T-helper 2 cell treated with Interferon-gamma antibody and Interleukin-4, amounts not matched to agents 5 μg/mL and 100 μg/mL, for 36 hours (primary cell): ENCODE measurements at regions not wholly inside any gene's neighbourhood (a gene's known extent, or its start where the extent isn't known, plus 50 kb on each side); places are given as distances from the start of the nearest gene placed in this dataset.

ENCODE experiments used
- DNase-seq: peaks from one replicate; pipeline ENCODE4 v3.0.0; 2021; ENCODE audit warnings: low spot score
- H3K27ac Mint-ChIP-seq: one replicate; pipeline ENCODE4 v1.8.0; 2021; ENCODE audit warnings: mild to moderate bottlenecking, mixed read lengths
- H3K27me3 Mint-ChIP-seq: one replicate; pipeline ENCODE4 v1.8.0; 2021; ENCODE audit warnings: low read depth, mixed read lengths
- H3K36me3 Mint-ChIP-seq: one replicate; pipeline ENCODE4 v1.8.0; 2021; ENCODE audit warnings: low read depth, mixed read lengths
- H3K4me1 Mint-ChIP-seq: one replicate; pipeline ENCODE4 v1.8.0; 2021; ENCODE audit warnings: low read depth, mixed read lengths
- H3K4me3 Mint-ChIP-seq: one replicate; pipeline ENCODE4 v1.8.0; 2022; ENCODE audit warnings: mild to moderate bottlenecking, moderate library complexity, mixed read lengths
- H3K9me3 Mint-ChIP-seq: one replicate; pipeline ENCODE4 v1.8.0; 2021; ENCODE audit warnings: mixed read lengths

DNA sequence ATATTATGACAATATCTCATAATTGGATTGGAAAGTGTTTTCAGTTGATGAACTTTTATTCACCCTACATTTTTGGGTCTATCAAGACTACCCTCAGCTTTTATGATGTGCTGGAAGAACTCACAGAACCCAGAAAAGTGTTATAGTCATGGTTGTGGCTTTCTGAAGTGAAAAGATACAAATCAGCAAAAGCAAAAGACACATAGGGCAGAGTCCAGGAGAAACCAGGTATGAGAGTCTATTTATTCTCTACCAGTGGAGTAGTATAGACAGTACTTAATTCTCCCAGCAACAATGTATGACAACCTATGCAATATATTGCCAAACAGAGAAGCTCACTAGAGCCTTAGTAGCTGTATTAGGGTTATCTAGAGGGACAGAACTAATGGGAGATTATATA lies 280.4 kb upstream of the TTC14 start:
- no peaks in the 10 kb centered on the region for H3K36me3 Mint-ChIP-seq
- DNase-seq, result no peak
- no peaks in the 10 kb centered on the region for H3K4me1 Mint-ChIP-seq
- H3K27ac Mint-ChIP-seq, result no peak overlapping the region
- H3K9me3 Mint-ChIP-seq, result peaks cover 4% of the 10 kb centered on the region
- H3K4me3 Mint-ChIP-seq, result no peak overlapping the region
- no peaks in the 10 kb centered on the region for H3K27me3 Mint-ChIP-seq

GRCh38 chr3:180322829-180323228 lies 279.1 kb upstream of the TTC14 start:
- H3K27ac Mint-ChIP-seq, result no peak overlapping the region
- H3K36me3 Mint-ChIP-seq, result no peaks in the 10 kb centered on the region
- DNase-seq, result no peak
- no peak overlapping the region for H3K4me3 Mint-ChIP-seq
- no peaks in the 10 kb centered on the region for H3K4me1 Mint-ChIP-seq
- peaks cover 4% of the 10 kb centered on the region for H3K9me3 Mint-ChIP-seq
- H3K27me3 Mint-ChIP-seq, result no peaks in the 10 kb centered on the region

- H3K4me1 Mint-ChIP-seq, result no peaks in the 10 kb centered on the region
- H3K27me3 Mint-ChIP-seq, result no peaks in the 10 kb centered on the region
- peaks cover 4% of the 10 kb centered on the region for H3K9me3 Mint-ChIP-seq
- DNase-seq, result no peak
- H3K4me3 Mint-ChIP-seq, result no peak overlapping the region
- H3K36me3 Mint-ChIP-seq, result no peaks in the 10 kb centered on the region
- H3K27ac Mint-ChIP-seq, result no peak overlapping the region
Measured at GRCh38 chr3:180324791-180325190, 277.2 kb upstream of the TTC14 start.

GRCh38 chr3:180325533-180325932 lies 276.4 kb upstream of the TTC14 start:
- Mint-ChIP-seq H3K4me3 (no peak overlapping the region), H3K9me3 (peaks cover 4% of the 10 kb centered on the region), H3K27ac (no peak overlapping the region), H3K4me1 (no peaks in the 10 kb centered on the region), H3K27me3 (no peaks in the 10 kb centered on the region), H3K36me3 (no peaks in the 10 kb centered on the region)
- DNase-seq, result no peak

DNA sequence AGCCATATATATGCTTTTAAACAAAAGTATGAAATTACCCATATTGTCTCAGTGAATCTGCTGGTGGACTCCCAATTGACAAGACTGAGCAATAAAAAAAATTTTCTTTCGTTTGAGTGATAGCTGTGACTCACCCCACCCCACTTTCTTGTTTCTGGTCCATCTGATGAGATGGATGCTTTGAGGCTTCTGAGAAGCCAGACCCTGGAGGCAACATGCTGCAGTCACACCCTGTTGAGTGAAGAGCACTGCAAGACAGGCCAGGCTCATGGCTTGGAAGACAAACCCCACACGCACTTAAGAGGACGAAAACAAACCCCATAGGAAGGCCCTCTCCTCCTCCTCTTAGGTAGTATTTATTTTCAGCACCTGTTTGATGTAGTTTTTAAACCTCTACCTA lies 276.0 kb upstream of the TTC14 start:
- Mint-ChIP-seq H3K36me3 (no peaks in the 10 kb centered on the region), H3K27ac (no peak overlapping the region), H3K27me3 (no peaks in the 10 kb centered on the region), H3K9me3 (peaks cover 4% of the 10 kb centered on the region), H3K4me1 (no peaks in the 10 kb centered on the region), H3K4me3 (no peak overlapping the region)
- no peak for DNase-seq

DNA sequence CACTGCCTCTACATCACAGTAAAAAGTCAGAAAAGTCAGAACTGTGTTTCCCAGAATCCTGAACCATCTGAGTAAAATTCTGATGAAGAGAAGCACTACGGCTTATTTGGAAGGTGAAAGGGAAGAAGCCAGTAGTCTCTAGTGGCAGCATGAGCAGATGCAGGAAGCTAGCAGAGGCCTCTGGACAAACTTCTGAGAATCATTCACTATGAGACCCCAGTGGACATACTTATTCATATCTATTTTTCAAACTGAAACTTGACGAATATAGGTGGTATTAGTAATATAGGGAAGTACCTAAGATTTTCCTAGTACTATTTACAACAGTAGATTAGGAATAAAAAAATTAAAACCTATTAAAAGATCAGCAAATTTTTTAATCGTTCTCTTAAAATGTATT lies 272.8 kb upstream of the TTC14 start:
- H3K27ac Mint-ChIP-seq, result no peak overlapping the region
- DNase-seq, result no peak
- H3K36me3 Mint-ChIP-seq, result no peaks in the 10 kb centered on the region
- H3K9me3 Mint-ChIP-seq, result peaks cover 8% of the 10 kb centered on the region
- H3K4me1 Mint-ChIP-seq, result no peaks in the 10 kb centered on the region
- H3K4me3 Mint-ChIP-seq, result no peak overlapping the region
- no peaks in the 10 kb centered on the region for H3K27me3 Mint-ChIP-seq

DNA sequence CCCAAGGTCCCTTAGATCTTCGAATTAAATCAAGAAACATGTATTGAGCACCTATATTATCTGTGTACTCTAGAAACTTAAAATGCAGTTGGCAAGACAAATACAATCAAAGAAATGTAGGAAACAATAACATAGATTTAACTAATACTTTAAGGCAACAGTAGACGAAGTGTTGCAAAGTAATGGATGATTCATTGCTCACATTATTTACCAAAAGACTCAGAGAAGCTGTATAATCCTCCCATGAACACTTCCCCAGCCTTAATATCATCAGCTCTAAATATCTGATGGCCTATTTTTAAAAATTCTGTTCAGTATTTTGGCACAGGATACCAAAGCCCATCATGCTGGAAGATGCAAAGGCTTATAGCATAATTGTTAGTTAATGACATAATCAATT lies 272.1 kb upstream of the TTC14 start:
- no peak overlapping the region for H3K27ac Mint-ChIP-seq
- H3K4me3 Mint-ChIP-seq, result no peak overlapping the region
- no peaks in the 10 kb centered on the region for H3K36me3 Mint-ChIP-seq
- peaks cover 4% of the 10 kb centered on the region for H3K9me3 Mint-ChIP-seq
- no peaks in the 10 kb centered on the region for H3K27me3 Mint-ChIP-seq
- DNase-seq, result no peak
- no peaks in the 10 kb centered on the region for H3K4me1 Mint-ChIP-seq

DNA sequence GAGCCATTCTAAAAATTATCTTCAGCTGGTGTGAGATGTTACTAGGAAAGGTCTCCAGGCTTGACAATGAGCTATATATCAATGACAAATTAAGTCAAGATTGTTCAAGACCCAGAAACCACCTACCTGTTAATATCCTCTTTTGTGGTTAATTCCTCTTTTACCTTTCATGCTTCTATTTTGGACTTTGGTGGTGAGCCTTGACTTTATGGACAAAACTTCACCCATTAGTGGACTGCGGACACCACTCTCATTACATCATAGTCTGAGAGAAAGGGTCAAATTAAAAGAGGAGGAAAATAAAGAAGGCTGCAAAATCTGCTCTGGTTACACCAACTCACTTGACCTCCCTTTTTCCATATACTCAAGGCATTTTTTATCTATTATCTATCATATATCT lies 271.5 kb upstream of the TTC14 start:
- Mint-ChIP-seq H3K9me3 (peaks cover 4% of the 10 kb centered on the region), H3K27ac (no peak overlapping the region), H3K36me3 (no peaks in the 10 kb centered on the region), H3K4me3 (no peak overlapping the region), H3K4me1 (no peaks in the 10 kb centered on the region), H3K27me3 (no peaks in the 10 kb centered on the region)
- DNase-seq, result no peak

GRCh38 chr3:180332608-180333007 lies 269.4 kb upstream of the TTC14 start:
- Mint-ChIP-seq H3K4me1 (no peaks in the 10 kb centered on the region), H3K27ac (no peak overlapping the region), H3K9me3 (peaks cover 4% of the 10 kb centered on the region), H3K36me3 (no peaks in the 10 kb centered on the region), H3K4me3 (no peak overlapping the region), H3K27me3 (no peaks in the 10 kb centered on the region)
- no peak for DNase-seq

DNA sequence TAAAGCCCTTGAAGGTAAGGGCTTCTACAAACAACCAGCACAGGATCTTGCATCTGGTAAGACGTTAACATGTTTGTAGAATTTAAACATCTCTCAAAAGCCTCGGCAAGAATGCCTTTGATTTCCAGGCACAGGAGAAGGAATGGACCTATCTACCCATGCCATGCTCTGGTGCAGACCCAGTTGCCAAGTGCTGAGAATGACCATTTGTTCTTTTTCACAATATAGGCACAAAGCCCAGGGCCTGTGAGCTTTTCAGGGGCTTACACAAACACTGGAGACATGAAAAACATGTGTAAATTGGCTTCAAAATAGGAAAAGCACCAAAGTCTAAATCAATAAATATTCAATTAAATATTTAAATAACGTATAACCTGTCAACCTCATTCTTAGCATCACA lies 266.9 kb upstream of the TTC14 start:
- Mint-ChIP-seq H3K4me3 (no peak overlapping the region), H3K27me3 (no peaks in the 10 kb centered on the region), H3K36me3 (no peaks in the 10 kb centered on the region), H3K27ac (no peak overlapping the region), H3K4me1 (no peaks in the 10 kb centered on the region), H3K9me3 (peaks cover 4% of the 10 kb centered on the region)
- no peak for DNase-seq

GRCh38 chr3:180340395-180340794 lies 261.6 kb upstream of the TTC14 start:
- DNase-seq, result no peak
- Mint-ChIP-seq H3K36me3 (no peaks in the 10 kb centered on the region), H3K4me3 (no peak overlapping the region), H3K27ac (no peak overlapping the region), H3K27me3 (no peaks in the 10 kb centered on the region), H3K9me3 (no peaks in the 10 kb centered on the region), H3K4me1 (no peaks in the 10 kb centered on the region)

- H3K36me3 Mint-ChIP-seq, result no peaks in the 10 kb centered on the region
- no peak overlapping the region for H3K27ac Mint-ChIP-seq
- H3K4me1 Mint-ChIP-seq, result no peaks in the 10 kb centered on the region
- H3K27me3 Mint-ChIP-seq, result no peaks in the 10 kb centered on the region
- H3K9me3 Mint-ChIP-seq, result no peaks in the 10 kb centered on the region
- no peak for DNase-seq
- H3K4me3 Mint-ChIP-seq, result no peak overlapping the region
Measured at GRCh38 chr3:180341516-180341915, 260.4 kb upstream of the TTC14 start.

DNA sequence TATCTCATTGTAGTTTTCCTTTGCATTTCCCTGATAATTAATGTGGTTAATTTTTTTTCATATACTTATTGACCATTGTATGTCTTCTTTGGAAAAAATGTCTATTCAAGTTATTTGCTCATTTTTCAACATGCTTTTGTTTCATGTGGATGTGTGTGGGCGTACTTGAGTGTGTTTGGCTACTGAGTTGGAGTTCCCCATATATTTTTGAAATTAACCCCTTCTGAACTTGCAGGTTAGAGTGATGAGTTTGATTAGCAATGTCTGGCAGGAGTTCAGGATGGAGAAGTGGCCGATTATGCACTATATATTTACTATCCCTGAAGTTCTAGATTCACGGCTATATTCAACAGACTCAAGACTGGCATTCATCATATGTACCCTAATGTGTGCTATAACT lies 250.4 kb upstream of the TTC14 start:
- Mint-ChIP-seq H3K36me3 (no peaks in the 10 kb centered on the region), H3K4me3 (no peak overlapping the region), H3K27ac (no peak overlapping the region), H3K9me3 (no peaks in the 10 kb centered on the region), H3K4me1 (no peaks in the 10 kb centered on the region), H3K27me3 (no peaks in the 10 kb centered on the region)
- DNase-seq, result no peak

DNA sequence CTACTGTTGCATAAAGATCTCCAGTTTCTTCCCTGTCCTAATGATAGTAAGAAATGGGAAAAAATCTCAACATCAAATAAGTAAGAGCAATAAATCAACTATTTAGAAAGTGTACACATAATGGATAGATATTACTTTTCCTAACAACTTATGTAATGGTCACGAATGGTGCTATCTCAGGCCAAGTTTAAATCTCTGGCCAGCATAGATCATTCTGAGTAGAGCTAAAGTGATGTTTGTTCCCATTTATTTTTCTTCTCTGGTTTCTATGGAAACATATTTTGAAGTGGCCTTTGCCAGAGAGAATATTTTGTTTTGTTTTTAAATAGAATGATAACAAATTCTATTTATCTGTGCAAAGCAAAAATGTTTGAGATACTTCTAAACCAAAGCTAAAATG lies 249.7 kb upstream of the TTC14 start:
- H3K9me3 Mint-ChIP-seq, result no peaks in the 10 kb centered on the region
- no peak overlapping the region for H3K4me3 Mint-ChIP-seq

DNA sequence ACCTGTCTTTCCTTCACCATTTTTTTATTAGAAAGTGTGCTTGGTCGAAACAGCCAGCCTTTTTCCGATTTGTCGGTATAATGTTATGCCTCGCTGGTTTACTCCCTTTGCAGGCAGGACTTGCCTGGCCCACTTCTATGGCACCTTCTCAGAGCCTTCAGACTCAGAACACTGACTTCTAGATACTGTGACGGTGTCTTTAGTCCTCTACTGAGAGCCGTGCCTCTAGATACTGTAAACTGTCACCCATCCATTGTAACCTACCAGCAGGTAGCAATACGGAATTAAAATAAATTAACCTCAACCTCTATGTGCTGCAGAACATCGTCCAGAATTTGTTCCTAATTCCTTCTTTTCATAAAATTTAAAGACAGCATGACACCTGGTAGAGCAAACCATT lies 247.7 kb upstream of the TTC14 start:
- H3K36me3 Mint-ChIP-seq, result no peaks in the 10 kb centered on the region
- no peak overlapping the region for H3K4me3 Mint-ChIP-seq
- H3K27ac Mint-ChIP-seq, result no peak overlapping the region
- no peaks in the 10 kb centered on the region for H3K27me3 Mint-ChIP-seq
- no peaks in the 10 kb centered on the region for H3K9me3 Mint-ChIP-seq
- no peaks in the 10 kb centered on the region for H3K4me1 Mint-ChIP-seq
- DNase-seq, result no peak

More for the DNA sequence above, 249.7 kb upstream of the TTC14 start:
- Mint-ChIP-seq H3K4me1 (no peaks in the 10 kb centered on the region), H3K27me3 (no peaks in the 10 kb centered on the region), H3K27ac (no peak overlapping the region), H3K36me3 (no peaks in the 10 kb centered on the region)
- no peak for DNase-seq
